Fibroblast of lung (primary cell): ENCODE measurements at regions not wholly inside any gene's neighbourhood (a gene's known extent, or its start where the extent isn't known, plus 50 kb on each side); places are given as distances from the start of the nearest gene placed in this dataset.

ENCODE experiments used
- DNase-seq, 2 donors: peaks; one replicate each; pipeline versions ENCODE4 v3.0.0 to v3.0.0-alpha.2; 2010; ENCODE audit warnings: low read depth in 2 of 2
- H2AFZ ChIP-seq: 2 replicates; pipeline ENCODE4 v1.5.1; 2012; ENCODE audit warnings: low read length, control low read depth, inconsistent platforms
- H3K27ac ChIP-seq: 2 replicates; pipeline ENCODE4 v1.5.1; 2011; ENCODE audit warnings: low read length, control low read depth; ENCODE audit not compliant: insufficient read depth
- H3K27me3 ChIP-seq: 2 replicates; pipeline ENCODE4 v1.5.1; 2011; ENCODE audit warnings: mild to moderate bottlenecking, low read length; ENCODE audit not compliant: control insufficient read depth, insufficient read depth
- H3K36me3 ChIP-seq: 2 replicates; pipeline ENCODE4 v1.5.1; 2011; ENCODE audit warnings: low read length; ENCODE audit not compliant: control insufficient read depth, insufficient read depth
- H3K4me1 ChIP-seq: 2 replicates; pipeline ENCODE4 v1.5.1; 2011; ENCODE audit warnings: low read length; ENCODE audit not compliant: control insufficient read depth, insufficient read depth; ENCODE audit errors: extremely low read depth
- H3K4me2 ChIP-seq: 2 replicates; pipeline ENCODE4 v1.5.1; 2011; ENCODE audit warnings: low read length, control low read depth; ENCODE audit not compliant: insufficient read depth; ENCODE audit errors: extremely low read depth
- H3K4me3 ChIP-seq, 4 experiments: fragments of 200-600 bp in 1 of 4; sonication (generic) in 1 of 4; replicated peaks in 1 of 4; 2 replicates each; pipeline ENCODE4 v1.5.1; 2011 to 2016; ENCODE audit warnings: low read length in 4 of 4, low read depth in 3 of 4, mild to moderate bottlenecking in 3 of 4, control low read depth in 2 of 4, inconsistent platforms in 1 of 4, mixed read lengths in 1 of 4; ENCODE audit not compliant: insufficient read depth in 1 of 4; ENCODE audit errors: control extremely low read depth in 1 of 4
- H3K79me2 ChIP-seq: 2 replicates; pipeline ENCODE4 v1.5.1; 2012; ENCODE audit warnings: mild to moderate bottlenecking, low read length, inconsistent platforms; ENCODE audit not compliant: control insufficient read depth, insufficient read depth
- H3K9ac ChIP-seq: 2 replicates; pipeline ENCODE4 v1.5.1; 2011; ENCODE audit warnings: mild to moderate bottlenecking, low read length, control low read depth; ENCODE audit not compliant: insufficient read depth
- H3K9me3 ChIP-seq: 2 replicates; pipeline ENCODE4 v1.5.1; 2012; ENCODE audit warnings: low read depth, low read length; ENCODE audit not compliant: control insufficient read depth, insufficient read depth
- H4K20me1 ChIP-seq: 2 replicates; pipeline ENCODE4 v1.5.1; 2011; ENCODE audit warnings: low read length; ENCODE audit not compliant: control insufficient read depth, insufficient read depth; ENCODE audit errors: extremely low read depth
- EZH2 ChIP-seq: IDR thresholded peaks from 2 replicates; pipeline ENCODE4 v1.5.1; 2012; ENCODE audit warnings: low read length, control low read depth, mild to moderate bottlenecking; ENCODE audit errors: missing control alignments
- TF ChIP-seq, protein P1 (sequence below), 2 donors: IDR thresholded peaks in 1 of 2; conservative IDR thresholded peaks in 1 of 2; 1 replicate in 1 of 2; 2 replicates in 1 of 2; pipeline ENCODE4 v1.5.1; 2011 to 2012; ENCODE audit warnings: low read length in 2 of 2, control low read depth in 1 of 2, inconsistent platforms in 1 of 2, low read depth in 1 of 2, mild to moderate bottlenecking in 1 of 2

DNA sequence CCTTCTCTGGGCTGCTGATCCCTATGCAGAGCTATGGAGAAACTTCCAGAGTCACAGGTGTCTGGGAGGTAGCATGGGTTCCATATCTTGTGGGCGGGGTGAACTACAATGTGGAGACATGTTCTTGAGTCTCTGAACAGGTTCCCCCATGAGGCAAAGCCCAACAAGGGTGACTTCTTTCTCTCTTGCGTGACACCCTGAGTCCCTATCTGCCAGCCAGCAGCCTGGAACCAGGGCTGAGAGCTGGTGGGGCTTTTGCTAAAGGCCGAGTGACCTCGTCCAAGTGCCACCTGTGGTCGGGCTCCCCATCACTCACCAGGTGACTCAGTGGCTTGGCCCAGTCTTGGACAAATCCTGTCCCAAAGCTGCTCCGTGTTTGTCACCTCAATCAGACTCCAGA, 88.0 kb upstream of the ZNF536 start:
- TF ChIP-seq, protein P1, sequence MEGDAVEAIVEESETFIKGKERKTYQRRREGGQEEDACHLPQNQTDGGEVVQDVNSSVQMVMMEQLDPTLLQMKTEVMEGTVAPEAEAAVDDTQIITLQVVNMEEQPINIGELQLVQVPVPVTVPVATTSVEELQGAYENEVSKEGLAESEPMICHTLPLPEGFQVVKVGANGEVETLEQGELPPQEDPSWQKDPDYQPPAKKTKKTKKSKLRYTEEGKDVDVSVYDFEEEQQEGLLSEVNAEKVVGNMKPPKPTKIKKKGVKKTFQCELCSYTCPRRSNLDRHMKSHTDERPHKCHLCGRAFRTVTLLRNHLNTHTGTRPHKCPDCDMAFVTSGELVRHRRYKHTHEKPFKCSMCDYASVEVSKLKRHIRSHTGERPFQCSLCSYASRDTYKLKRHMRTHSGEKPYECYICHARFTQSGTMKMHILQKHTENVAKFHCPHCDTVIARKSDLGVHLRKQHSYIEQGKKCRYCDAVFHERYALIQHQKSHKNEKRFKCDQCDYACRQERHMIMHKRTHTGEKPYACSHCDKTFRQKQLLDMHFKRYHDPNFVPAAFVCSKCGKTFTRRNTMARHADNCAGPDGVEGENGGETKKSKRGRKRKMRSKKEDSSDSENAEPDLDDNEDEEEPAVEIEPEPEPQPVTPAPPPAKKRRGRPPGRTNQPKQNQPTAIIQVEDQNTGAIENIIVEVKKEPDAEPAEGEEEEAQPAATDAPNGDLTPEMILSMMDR (conservative IDR thresholded peaks at IDR 0.05 in 1 of 2, IDR thresholded peaks at IDR 0.05 in 1 of 2; ENCODE audit: low read depth in 1 of 2, low read length in 2 of 2) = no peak
- Histone ChIP-seq H3K79me2 (no peaks in the 10 kb centered on the region), H3K4me1 (no peaks in the 10 kb centered on the region)

DNA sequence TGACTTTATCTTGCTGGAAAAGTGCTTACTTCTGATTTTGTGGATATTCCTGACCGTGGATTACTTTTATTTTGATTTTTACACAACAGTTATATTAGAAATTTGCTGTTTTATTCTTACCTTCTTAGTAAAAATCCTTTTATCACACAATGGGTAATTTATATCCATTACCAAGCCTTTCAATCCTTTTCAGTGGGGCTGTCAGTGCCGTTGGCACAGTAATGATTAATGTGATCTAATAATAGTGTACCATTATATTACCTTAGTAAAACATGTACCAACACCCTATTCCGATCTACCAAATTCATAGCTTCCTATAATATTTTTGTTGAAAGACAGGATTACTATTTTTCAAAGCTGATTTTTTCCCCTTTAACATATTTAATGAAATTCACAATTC, 87.3 kb upstream of the ZNF536 start:
- Histone ChIP-seq H3K27ac (no peak overlapping the region), H3K4me1 (no peaks in the 10 kb centered on the region), H2AFZ (no peak overlapping the region)

More for the DNA sequence above, 88.0 kb upstream of the ZNF536 start:
- Histone ChIP-seq H3K27me3 (no peaks in the 10 kb centered on the region), H3K4me2 (no peak overlapping the region), H3K9me3 (no peaks in the 10 kb centered on the region), H3K27ac (no peak overlapping the region), H3K9ac (no peak overlapping the region), H3K4me3 (no peak overlapping the region), H3K36me3 (no peaks in the 10 kb centered on the region), H4K20me1 (no peaks in the 10 kb centered on the region), H2AFZ (no peak overlapping the region)
- DNase-seq = no peak

DNA sequence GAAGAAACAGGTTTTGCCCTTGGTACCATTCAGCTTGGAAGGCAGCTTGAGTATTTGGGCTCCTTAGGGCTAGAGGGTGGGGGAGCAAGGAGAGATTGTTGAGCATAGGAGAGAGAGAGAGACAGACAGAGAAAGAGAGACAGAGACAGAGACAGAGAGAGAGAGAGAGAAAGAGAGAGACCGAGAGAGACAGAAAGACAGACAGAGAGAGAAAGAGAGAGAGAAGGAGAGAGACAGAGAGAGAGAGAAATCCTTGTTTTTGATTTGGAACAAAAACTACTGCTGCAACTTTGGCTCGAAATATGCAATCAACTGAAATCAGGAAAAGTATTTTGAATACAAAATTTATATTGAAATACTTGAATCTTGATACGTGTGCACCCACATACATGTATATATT, 85.8 kb upstream of the ZNF536 start:
- Histone ChIP-seq H3K4me3 (no peak overlapping the region), H3K9me3 (no peaks in the 10 kb centered on the region), H3K27me3 (no peaks in the 10 kb centered on the region), H3K36me3 (no peaks in the 10 kb centered on the region), H3K79me2 (no peaks in the 10 kb centered on the region), H4K20me1 (no peaks in the 10 kb centered on the region), H3K4me1 (no peaks in the 10 kb centered on the region), H3K27ac (no peak overlapping the region), H3K4me2 (no peak overlapping the region), H2AFZ (no peak overlapping the region), H3K9ac (no peak overlapping the region)
- no peak for DNase-seq
- TF ChIP-seq, protein P1 (conservative IDR thresholded peaks at IDR 0.05 in 1 of 2, IDR thresholded peaks at IDR 0.05 in 1 of 2; ENCODE audit: low read depth in 1 of 2, low read length in 2 of 2) = no peak
- TF ChIP-seq EZH2 = no peak

More for the DNA sequence above, 87.3 kb upstream of the ZNF536 start:
- no peaks in the 10 kb centered on the region for H3K27me3 ChIP-seq
- H3K4me2 ChIP-seq = no peak overlapping the region
- TF ChIP-seq, protein P1 (conservative IDR thresholded peaks at IDR 0.05 in 1 of 2, IDR thresholded peaks at IDR 0.05 in 1 of 2; ENCODE audit: low read depth in 1 of 2, low read length in 2 of 2) = no peak
- no peak for TF ChIP-seq EZH2
- H3K9ac ChIP-seq = no peak overlapping the region
- H4K20me1 ChIP-seq = no peaks in the 10 kb centered on the region
- no peak overlapping the region for H3K4me3 ChIP-seq
- H3K9me3 ChIP-seq = no peaks in the 10 kb centered on the region
- DNase-seq = no peak
- H3K36me3 ChIP-seq = no peaks in the 10 kb centered on the region
- H3K79me2 ChIP-seq = no peaks in the 10 kb centered on the region
